Endothelial cell of umbilical vein (primary cell): ENCODE measurements at regions not wholly inside any gene's neighbourhood (a gene's known extent, or its start where the extent isn't known, plus 50 kb on each side); places are given as distances from the start of the nearest gene placed in this dataset.

Experiments used
- BruUV-seq: library from RNA; stranded (reverse); fragments of 400-500 nt; replicated peaks from 2 replicates; lab custom pipeline; 2021; lab: Mats Ljungman, UMichigan
- CTCF ChIA-PET: fragments of 300-600, 350-600 bp; sonication (Branson Sonifier 250); formaldehyde crosslinking; loops from one replicate; lab custom pipeline; 2021; ENCODE audit warnings: antibody characterized with exemption, inconsistent platforms; lab: Charles Lee
- POLR2A ChIA-PET: fragments of 300-600, 350-600 bp; sonication (Branson Sonifier 250); formaldehyde crosslinking; loops from one replicate; lab custom pipeline; 2021; ENCODE audit warnings: antibody characterized with exemption, inconsistent platforms; lab: Charles Lee
- DNase-seq: peaks from one replicate; pipeline ENCODE4 v3.0.0-alpha.2; 2011; ENCODE audit warnings: low read depth, low spot score
- FAIRE-seq: peaks from 2 replicates; lab custom pipeline; 2011; peaks lifted over from hg19 to GRCh38; lab: Jason Lieb, UNC
- H2AFZ ChIP-seq: 2 replicates; pipeline ENCODE4 v1.6.0; 2012; ENCODE audit warnings: low read depth, low read length, control low read depth, inconsistent platforms
- H3K27ac ChIP-seq: 2 replicates; pipeline ENCODE4 v1.5.1; 2011; ENCODE audit warnings: low read depth, mild to moderate bottlenecking, control low read depth, low read length, moderate library complexity; ENCODE audit not compliant: insufficient read depth
- H3K27me3 ChIP-seq, 2 experiments: 2 replicates each; pipeline versions ENCODE4 v1.6.0 to v1.6.1; 2011; ENCODE audit warnings: low read length in 2 of 2, mixed read lengths in 1 of 2; ENCODE audit not compliant: control insufficient read depth in 2 of 2, insufficient read depth in 2 of 2
- H3K36me3 ChIP-seq, 2 experiments: 2 replicates in 1 of 2; 3 replicates in 1 of 2; pipeline ENCODE4 v1.5.1; 2011; ENCODE audit warnings: low read length in 2 of 2, mild to moderate bottlenecking in 1 of 2, moderate library complexity in 1 of 2; ENCODE audit not compliant: control insufficient read depth in 2 of 2, insufficient read depth in 2 of 2; ENCODE audit errors: extremely low read depth in 1 of 2
- H3K4me1 ChIP-seq: 3 replicates; pipeline ENCODE4 v1.5.1; 2011; ENCODE audit warnings: mild to moderate bottlenecking, low read length; ENCODE audit not compliant: control insufficient read depth, insufficient read depth; ENCODE audit errors: extremely low read depth
- H3K4me2 ChIP-seq: 2 replicates; pipeline ENCODE4 v1.6.1; 2011; ENCODE audit warnings: low read length, control low read depth, mixed read lengths; ENCODE audit not compliant: insufficient read depth
- H3K4me3 ChIP-seq, 3 experiments: fragments of 200-600 bp in 1 of 3; sonication (generic), shearing (Covaris generic) in 1 of 3; replicated peaks in 1 of 3; 2 replicates each; pipeline ENCODE4 v1.5.1; 2011 to 2016; ENCODE audit warnings: control low read depth in 3 of 3, low read length in 3 of 3, mild to moderate bottlenecking in 2 of 3, inconsistent platforms in 1 of 3, low read depth in 1 of 3, moderate library complexity in 1 of 3; ENCODE audit not compliant: insufficient read depth in 1 of 3
- H3K79me2 ChIP-seq: 2 replicates; pipeline ENCODE4 v1.6.0; 2012; ENCODE audit warnings: low read length, inconsistent platforms; ENCODE audit not compliant: control insufficient read depth, insufficient read depth
- H3K9ac ChIP-seq: replicated peaks from 2 replicates; pipeline ENCODE3; 2011; ENCODE audit warnings: low read length, control low read depth; ENCODE audit not compliant: insufficient read depth; ENCODE audit errors: extremely low read depth
- H3K9me1 ChIP-seq: replicated peaks from 3 replicates; pipeline ENCODE4 v1.6.0; 2011; ENCODE audit warnings: mild to moderate bottlenecking, low read length; ENCODE audit not compliant: control insufficient read depth, insufficient read depth; ENCODE audit errors: extremely low read depth
- H3K9me3 ChIP-seq: replicated peaks from 2 replicates; pipeline ENCODE4 v1.5.1; 2012; ENCODE audit warnings: low read length, inconsistent platforms; ENCODE audit not compliant: control insufficient read depth, insufficient read depth
- H4K20me1 ChIP-seq: replicated peaks from 2 replicates; pipeline ENCODE3; 2011; ENCODE audit warnings: mild to moderate bottlenecking, low read length; ENCODE audit not compliant: control insufficient read depth, insufficient read depth; ENCODE audit errors: extremely low read depth
- EZH2 ChIP-seq: IDR thresholded peaks from 2 replicates; pipeline ENCODE4 v1.6.1; 2012; ENCODE audit warnings: borderline replicate concordance, low read depth, mild to moderate bottlenecking, moderate library complexity, low read length, inconsistent platforms; ENCODE audit not compliant: severe bottlenecking
- FOS ChIP-seq: IDR thresholded peaks from 2 replicates; pipeline ENCODE4 v1.6.1; 2011; ENCODE audit warnings: mild to moderate bottlenecking, low read length, moderate library complexity, borderline replicate concordance; ENCODE audit not compliant: insufficient read depth
- GATA2 ChIP-seq: IDR thresholded peaks from 2 replicates; pipeline ENCODE4 v1.7.0; 2011; ENCODE audit warnings: low read depth, mild to moderate bottlenecking, moderate library complexity, mixed read lengths, low read length; ENCODE audit not compliant: insufficient read length, insufficient read depth
- JUN ChIP-seq: IDR thresholded peaks from 2 replicates; pipeline ENCODE4 v1.6.1; 2011; ENCODE audit warnings: borderline replicate concordance, low read depth; ENCODE audit not compliant: insufficient read length, insufficient read depth
- MYC ChIP-seq: IDR thresholded peaks from one replicate; pipeline ENCODE4 v1.6.1; 2011; ENCODE audit warnings: mild to moderate bottlenecking, low read depth, low read length
- POLR2A ChIP-seq: IDR thresholded peaks from 2 replicates; pipeline ENCODE4 v1.6.1; 2012; ENCODE audit warnings: low read depth, mild to moderate bottlenecking, control low read depth, low read length
- POLR2AphosphoS5 ChIP-seq: IDR thresholded peaks from 2 replicates; pipeline ENCODE4 v1.6.1; 2012; ENCODE audit warnings: low read depth, mild to moderate bottlenecking, control low read depth, low read length, moderate library complexity; ENCODE audit not compliant: insufficient read depth
- dilution Hi-C: fragments of 300-500 bp; cut with MboI; formaldehyde crosslinking; loops from one replicate; pipeline ENCODE4 v1.15.0; 2019; ENCODE audit warnings: low sequenced_read_pairs; ENCODE audit not compliant: extremely low pct_ligation_motif_present
- intact Hi-C: fragments of 100-400 bp; cut with micrococcal nuclease; formaldehyde crosslinking; loops from one replicate; pipeline ENCODE4 v1.10.0; 2022
- TF ChIP-seq, protein P1 (sequence below): IDR thresholded peaks from 2 replicates; pipeline ENCODE4 v1.6.1; 2011; ENCODE audit not compliant: insufficient read depth, insufficient read length
- TF ChIP-seq, protein P2 (sequence below), 2 donors: IDR thresholded peaks; 1 replicate in 1 of 2; 2 replicates in 1 of 2; pipeline ENCODE4 v1.5.1; 2011; ENCODE audit warnings: low read length in 2 of 2, mild to moderate bottlenecking in 2 of 2, moderate library complexity in 2 of 2, control low read depth in 1 of 2, inconsistent platforms in 1 of 2, low read depth in 1 of 2; ENCODE audit not compliant: insufficient read depth in 1 of 2; ENCODE audit errors: extremely low read depth in 1 of 2

- H2AFZ ChIP-seq, result no peak overlapping the region
- H4K20me1 ChIP-seq, result no peaks in the 10 kb centered on the region
- H3K27me3 ChIP-seq, result no peaks in the 10 kb centered on the region
- CTCF ChIA-PET, result no interaction called here
- no peaks in the 10 kb centered on the region for H3K9me1 ChIP-seq
- H3K27ac ChIP-seq, result no peak overlapping the region
- POLR2A ChIA-PET, result no interaction called here
- no peak overlapping the region for H3K9ac ChIP-seq
- H3K36me3 ChIP-seq, result no peaks in the 10 kb centered on the region
- no peaks in the 10 kb centered on the region for H3K79me2 ChIP-seq
- no peaks in the 10 kb centered on the region for H3K4me1 ChIP-seq
- TF ChIP-seq JUN (no peak), FOS (no peak), EZH2 (no peak), POLR2AphosphoS5 (no peak), GATA2 (no peak), POLR2A (no peak), MYC (no peak)
- TF ChIP-seq, protein P1, sequence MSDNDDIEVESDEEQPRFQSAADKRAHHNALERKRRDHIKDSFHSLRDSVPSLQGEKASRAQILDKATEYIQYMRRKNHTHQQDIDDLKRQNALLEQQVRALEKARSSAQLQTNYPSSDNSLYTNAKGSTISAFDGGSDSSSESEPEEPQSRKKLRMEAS, result no peak
- TF ChIP-seq, protein P2, sequence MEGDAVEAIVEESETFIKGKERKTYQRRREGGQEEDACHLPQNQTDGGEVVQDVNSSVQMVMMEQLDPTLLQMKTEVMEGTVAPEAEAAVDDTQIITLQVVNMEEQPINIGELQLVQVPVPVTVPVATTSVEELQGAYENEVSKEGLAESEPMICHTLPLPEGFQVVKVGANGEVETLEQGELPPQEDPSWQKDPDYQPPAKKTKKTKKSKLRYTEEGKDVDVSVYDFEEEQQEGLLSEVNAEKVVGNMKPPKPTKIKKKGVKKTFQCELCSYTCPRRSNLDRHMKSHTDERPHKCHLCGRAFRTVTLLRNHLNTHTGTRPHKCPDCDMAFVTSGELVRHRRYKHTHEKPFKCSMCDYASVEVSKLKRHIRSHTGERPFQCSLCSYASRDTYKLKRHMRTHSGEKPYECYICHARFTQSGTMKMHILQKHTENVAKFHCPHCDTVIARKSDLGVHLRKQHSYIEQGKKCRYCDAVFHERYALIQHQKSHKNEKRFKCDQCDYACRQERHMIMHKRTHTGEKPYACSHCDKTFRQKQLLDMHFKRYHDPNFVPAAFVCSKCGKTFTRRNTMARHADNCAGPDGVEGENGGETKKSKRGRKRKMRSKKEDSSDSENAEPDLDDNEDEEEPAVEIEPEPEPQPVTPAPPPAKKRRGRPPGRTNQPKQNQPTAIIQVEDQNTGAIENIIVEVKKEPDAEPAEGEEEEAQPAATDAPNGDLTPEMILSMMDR (IDR thresholded peaks at IDR 0.05; ENCODE audit: extremely low read depth in 1 of 2, insufficient read depth in 1 of 2, low read depth in 1 of 2, low read length in 2 of 2), result no peak
- H3K9me3 ChIP-seq, result peaks cover 6% of the 10 kb centered on the region
- FAIRE-seq, result no peak
- intact Hi-C loops (no loop called here), dilution Hi-C loops (no loop called here)
- no peak overlapping the region for H3K4me2 ChIP-seq
- no peak overlapping the region for H3K4me3 ChIP-seq
- DNase-seq, result no peak
- no TSS peak for BruUV-seq
These were observed 206.5 kb downstream of the SOX11 start for GRCh38 chr2:5898667-5899066.
